Kidney (tissue), 13 donors: ENCODE measurements at regions not wholly inside any gene's neighbourhood (a gene's known extent, or its start where the extent isn't known, plus 50 kb on each side); places are given as distances from the start of the nearest gene placed in this dataset.

Source experiments
- DNase-seq, 5 donors: peaks; one replicate each; pipeline ENCODE4 v3.0.0-alpha.2; 2013 to 2020
- FAIRE-seq: peaks from 2 replicates; lab custom pipeline; 2012; peaks lifted over from hg19 to GRCh38; lab: Jason Lieb, UNC
- H3K27ac ChIP-seq, 2 donors: one replicate each; pipeline ENCODE4 v1.7.0; 2013; ENCODE audit warnings: low read depth in 2 of 2, low read length in 2 of 2, inconsistent platforms in 1 of 2
- H3K27me3 ChIP-seq: one replicate; pipeline ENCODE4 v1.7.1; 2013; ENCODE audit warnings: low read length, inconsistent platforms; ENCODE audit not compliant: control insufficient read depth, insufficient read depth
- H3K36me3 ChIP-seq, 3 donors: one replicate each; pipeline versions ENCODE4 v1.7.0 to v1.7.1; 2013; ENCODE audit warnings: low read length in 3 of 3, control low read depth in 1 of 3, inconsistent platforms in 1 of 3; ENCODE audit not compliant: insufficient read depth in 3 of 3, control insufficient read depth in 2 of 3
- H3K4me1 ChIP-seq, 3 donors: one replicate each; pipeline versions ENCODE4 v1.7.0 to v1.7.1; 2013; ENCODE audit warnings: low read length in 3 of 3, inconsistent platforms in 1 of 3, low read depth in 1 of 3; ENCODE audit not compliant: control insufficient read depth in 2 of 3, insufficient read depth in 2 of 3
- H3K4me3 ChIP-seq, 3 donors: one replicate each; pipeline versions ENCODE4 v1.7.0 to v1.8.1; 2013; ENCODE audit warnings: low read length in 3 of 3, control low read depth in 1 of 3, inconsistent platforms in 1 of 3
- H3K9ac ChIP-seq, 3 donors: one replicate each; pipeline versions ENCODE4 v1.7.0 to v1.7.1; 2013; ENCODE audit warnings: low read length in 3 of 3, control low read depth in 1 of 3, inconsistent platforms in 1 of 3
- H3K9me3 ChIP-seq, 3 donors: one replicate each; pipeline versions ENCODE4 v1.7.0 to v1.7.1; 2013; ENCODE audit warnings: low read length in 3 of 3, control low read depth in 1 of 3, inconsistent platforms in 1 of 3; ENCODE audit not compliant: control insufficient read depth in 2 of 3, insufficient read depth in 1 of 3
- CTCF ChIP-seq: IDR thresholded peaks from 3 replicates; pipeline ENCODE4 v1.5.1; 2012; ENCODE audit warnings: mild to moderate bottlenecking, moderate library complexity, borderline replicate concordance; ENCODE audit not compliant: insufficient read depth; ENCODE audit errors: extremely low read depth
- intact Hi-C: fragments of 100-400 bp; cut with DNase I; formaldehyde crosslinking; loops from one replicate; pipeline ENCODE4 v1.11.1; 2022
- donor health status: control.
- donor health status: control.
- donor health status: control.
- donor health status: control.
- donor health status: control.
- donor health status: DM: yes; HTN: yes; CAD: no.
- donor health status: Normal renal cell carcinoma (clear cell type).

GRCh38 chr6:79780881-79781280 lies 149.8 kb downstream of the SH3BGRL2 start:
- no peaks in the 10 kb centered on the region for H3K9me3 ChIP-seq
- no peak overlapping the region for H3K4me3 ChIP-seq
- H3K4me1 ChIP-seq = peaks cover 0 to 5% (median 0%) of the 10 kb centered on the region in 3 donors
- no peak overlapping the region for H3K27ac ChIP-seq
- no peak for FAIRE-seq
- no peak for TF ChIP-seq CTCF
- H3K9ac ChIP-seq = no peak overlapping the region
- intact Hi-C loops = no loop called here
- no peaks in the 10 kb centered on the region for H3K27me3 ChIP-seq
- DNase-seq = no peak
- H3K36me3 ChIP-seq = no peaks in the 10 kb centered on the region

- TF ChIP-seq CTCF = no peak
- Histone ChIP-seq H3K36me3 (no peaks in the 10 kb centered on the region), H3K9ac (no peak overlapping the region), H3K4me3 (peak overlapping the region in 1 of 3 donors; percentile 52), H3K27me3 (no peaks in the 10 kb centered on the region), H3K4me1 (no peaks in the 10 kb centered on the region), H3K27ac (peak overlapping the region in 1 of 2 donors; percentile 12), H3K9me3 (no peaks in the 10 kb centered on the region)
- no peak for DNase-seq
- no peak for FAIRE-seq
- intact Hi-C loops = no loop called here
These were observed 147.7 kb downstream of the SH3BGRL2 start for GRCh38 chr6:79778816-79779215.

- Histone ChIP-seq H3K4me3 (peak overlapping the region; percentile 40 to 64 (median 52)), H3K27ac (peak overlapping the region; percentile 12 to 60), H3K9ac (peak overlapping the region; percentile 9 to 57 (median 10)), H3K4me1 (no peaks in the 10 kb centered on the region), H3K27me3 (no peaks in the 10 kb centered on the region), H3K36me3 (no peaks in the 10 kb centered on the region), H3K9me3 (no peaks in the 10 kb centered on the region)
- intact Hi-C loops = no loop called here
- FAIRE-seq (no peak), DNase-seq (peak; percentile 72 to 91 (median 78))
- peak; percentile 98 for TF ChIP-seq CTCF
These were observed 146.8 kb downstream of the SH3BGRL2 start for GRCh38 chr6:79777713-79778579.
